ENCODE measurements at regions not wholly inside any gene's neighbourhood (a gene's known extent, or its start where the extent isn't known, plus 50 kb on each side); places are given as distances from the start of the nearest gene placed in this dataset.

DNA sequence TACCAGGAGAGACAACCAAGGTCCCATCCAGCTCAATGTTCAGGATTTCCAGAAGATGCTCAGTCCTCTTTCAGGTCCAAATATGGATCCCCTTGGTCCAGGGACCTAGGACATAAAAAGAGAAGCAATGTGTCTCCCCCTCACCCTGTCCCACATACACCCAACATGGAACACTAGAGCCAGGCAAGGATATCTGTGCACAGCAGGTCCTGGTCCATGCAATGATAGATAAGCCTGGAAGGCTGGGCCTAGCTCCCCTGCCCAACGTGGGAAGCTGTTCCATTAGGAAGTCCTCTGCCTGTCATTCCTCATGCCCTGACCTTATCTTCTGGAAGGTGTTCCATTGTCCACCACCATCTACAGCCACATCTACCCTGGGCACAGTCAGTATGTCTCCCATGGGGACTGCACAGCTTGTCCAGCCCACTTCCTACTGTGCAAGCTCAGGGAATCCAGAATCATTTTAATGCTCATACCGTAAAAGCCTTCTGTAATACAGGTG, 1434.8 kb downstream of the TBC1D22A start:
- ChIA-PET POLR2A (no interaction called here), CTCF (ENCODE audit: low intra/inter-chr PET ratio, low total read pairs) (no interaction called here)
- no peak overlapping the region for H3K27ac ChIP-seq (ENCODE audit: extremely low read length, insufficient read depth, low read length)
- H3K27me3 ChIP-seq (ENCODE audit: control insufficient read depth in 1 of 2, insufficient read depth in 2 of 2, low read length in 2 of 2) = peaks cover 0 to 8% of the 10 kb centered on the region in 2 experiments; a peak in 1 of 5 replicates
- ATAC-seq (no peak), FAIRE-seq (no peak), DNase-seq (ENCODE audit: low spot score) (no peak)
- H4K20me1 ChIP-seq (ENCODE audit: insufficient read depth, low read length) = no peaks in the 10 kb centered on the region
- H3K79me2 ChIP-seq (ENCODE audit: insufficient read depth, low read length) = no peaks in the 10 kb centered on the region
- 0% methylated on average over 2 of the region's 2 CpGs for WGBS (ENCODE audit: low lambda C conversion rate)
- no peak overlapping the region for H3K4me3 ChIP-seq (replicated peaks in 1 of 3; ENCODE audit: insufficient read depth in 1 of 3, low read depth in 2 of 3, low read length in 3 of 3)
- H2AFZ ChIP-seq (ENCODE audit: low read length) = no peak overlapping the region
- H3K4me1 ChIP-seq (ENCODE audit: insufficient read depth, low read length) = no peaks in the 10 kb centered on the region
- H3K9ac ChIP-seq (ENCODE audit: insufficient read depth, low read depth, low read length) = no peak overlapping the region
- no TSS peak for BruUV-seq (replicated peaks)
- H3K9me3 ChIP-seq (ENCODE audit: low read length) = no peaks in the 10 kb centered on the region
- no peak for TF ChIP-seq MAFF (IDR thresholded peaks at IDR 0.05; ENCODE audit: low read depth, low read length)
- TF ChIP-seq, protein P1, sequence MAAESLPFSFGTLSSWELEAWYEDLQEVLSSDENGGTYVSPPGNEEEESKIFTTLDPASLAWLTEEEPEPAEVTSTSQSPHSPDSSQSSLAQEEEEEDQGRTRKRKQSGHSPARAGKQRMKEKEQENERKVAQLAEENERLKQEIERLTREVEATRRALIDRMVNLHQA (CRISPR knock-in tag; IDR thresholded peaks at IDR 0.05) = no peak
- intact Hi-C loops (cut with micrococcal nuclease; ENCODE audit: unreplicated experiment) (no loop called here), in situ Hi-C loops (cut with HindIII; ENCODE audit: extremely low pct_ligation_motif_present, low pct_unique_long_range_greater_than_20kb) (no loop called here)
- H3K4me2 ChIP-seq (ENCODE audit: low read depth, low read length) = no peak overlapping the region
- no peaks in the 10 kb centered on the region for H3K36me3 ChIP-seq (replicated peaks in 1 of 2; ENCODE audit: control insufficient read depth in 1 of 2, insufficient read depth in 2 of 2, low read length in 2 of 2)

DNA sequence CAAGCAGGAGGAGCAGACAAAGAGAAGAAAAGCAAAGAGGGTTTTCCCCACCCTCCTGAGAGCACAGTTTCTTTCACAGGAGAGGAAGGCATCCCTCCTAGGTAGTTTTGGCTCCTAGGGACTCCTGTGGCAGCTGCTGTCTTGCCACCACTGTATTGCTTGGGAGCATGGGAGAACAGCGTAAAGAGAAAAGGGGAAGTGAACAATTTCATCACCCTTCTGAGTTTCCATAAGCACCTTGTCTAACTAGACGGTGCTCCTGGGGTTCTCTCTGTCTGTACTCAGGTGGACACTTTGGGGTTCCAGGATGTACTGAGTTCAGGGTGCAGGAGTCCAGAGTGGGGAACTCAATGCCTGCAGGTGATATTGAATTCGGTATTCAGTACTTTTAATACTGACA, 1430.5 kb downstream of the TBC1D22A start:
- no peaks in the 10 kb centered on the region for H3K4me1 ChIP-seq (ENCODE audit: insufficient read depth, low read length)
- no peak overlapping the region for H3K9ac ChIP-seq (ENCODE audit: insufficient read depth, low read depth, low read length)
- intact Hi-C loops (cut with micrococcal nuclease; ENCODE audit: unreplicated experiment) = no loop called here
- no TSS peak for BruUV-seq (replicated peaks)
- H3K27me3 ChIP-seq (ENCODE audit: control insufficient read depth in 1 of 2, insufficient read depth in 2 of 2, low read length in 2 of 2) = peaks cover 0 to 8% of the 10 kb centered on the region in 2 experiments; a peak in 1 of 5 replicates
- 27% methylated on average over 3 of the region's 3 CpGs for WGBS (ENCODE audit: low lambda C conversion rate)
- H3K36me3 ChIP-seq (replicated peaks in 1 of 2; ENCODE audit: control insufficient read depth in 1 of 2, insufficient read depth in 2 of 2, low read length in 2 of 2) = no peaks in the 10 kb centered on the region
- TF ChIP-seq, protein P2, sequence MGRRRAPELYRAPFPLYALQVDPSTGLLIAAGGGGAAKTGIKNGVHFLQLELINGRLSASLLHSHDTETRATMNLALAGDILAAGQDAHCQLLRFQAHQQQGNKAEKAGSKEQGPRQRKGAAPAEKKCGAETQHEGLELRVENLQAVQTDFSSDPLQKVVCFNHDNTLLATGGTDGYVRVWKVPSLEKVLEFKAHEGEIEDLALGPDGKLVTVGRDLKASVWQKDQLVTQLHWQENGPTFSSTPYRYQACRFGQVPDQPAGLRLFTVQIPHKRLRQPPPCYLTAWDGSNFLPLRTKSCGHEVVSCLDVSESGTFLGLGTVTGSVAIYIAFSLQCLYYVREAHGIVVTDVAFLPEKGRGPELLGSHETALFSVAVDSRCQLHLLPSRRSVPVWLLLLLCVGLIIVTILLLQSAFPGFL (CRISPR knock-in tag; IDR thresholded peaks at IDR 0.05) = no peak
- TF ChIP-seq ZC3H13 (CRISPR knock-in tag; IDR thresholded peaks at IDR 0.05) (no peak), FOSL2 (CRISPR knock-in tag; IDR thresholded peaks at IDR 0.05) (no peak), ZNF720 (CRISPR knock-in tag; IDR thresholded peaks at IDR 0.05) (no peak), ZNF530 (CRISPR knock-in tag; IDR thresholded peaks at IDR 0.05; ENCODE audit: low read depth) (no peak), FLYWCH1 (CRISPR knock-in tag; IDR thresholded peaks at IDR 0.05) (no peak), ZNF546 (CRISPR knock-in tag; conservative IDR thresholded peaks at IDR 0.05) (no peak), EED (CRISPR knock-in tag; IDR thresholded peaks at IDR 0.05) (no peak), TSC22D2 (CRISPR knock-in tag; IDR thresholded peaks at IDR 0.05; ENCODE audit: borderline replicate concordance) (no peak)
- TF ChIP-seq, protein P3, sequence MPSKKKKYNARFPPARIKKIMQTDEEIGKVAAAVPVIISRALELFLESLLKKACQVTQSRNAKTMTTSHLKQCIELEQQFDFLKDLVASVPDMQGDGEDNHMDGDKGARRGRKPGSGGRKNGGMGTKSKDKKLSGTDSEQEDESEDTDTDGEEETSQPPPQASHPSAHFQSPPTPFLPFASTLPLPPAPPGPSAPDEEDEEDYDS (CRISPR knock-in tag; IDR thresholded peaks at IDR 0.05) = no peak
- TF ChIP-seq, protein P4, sequence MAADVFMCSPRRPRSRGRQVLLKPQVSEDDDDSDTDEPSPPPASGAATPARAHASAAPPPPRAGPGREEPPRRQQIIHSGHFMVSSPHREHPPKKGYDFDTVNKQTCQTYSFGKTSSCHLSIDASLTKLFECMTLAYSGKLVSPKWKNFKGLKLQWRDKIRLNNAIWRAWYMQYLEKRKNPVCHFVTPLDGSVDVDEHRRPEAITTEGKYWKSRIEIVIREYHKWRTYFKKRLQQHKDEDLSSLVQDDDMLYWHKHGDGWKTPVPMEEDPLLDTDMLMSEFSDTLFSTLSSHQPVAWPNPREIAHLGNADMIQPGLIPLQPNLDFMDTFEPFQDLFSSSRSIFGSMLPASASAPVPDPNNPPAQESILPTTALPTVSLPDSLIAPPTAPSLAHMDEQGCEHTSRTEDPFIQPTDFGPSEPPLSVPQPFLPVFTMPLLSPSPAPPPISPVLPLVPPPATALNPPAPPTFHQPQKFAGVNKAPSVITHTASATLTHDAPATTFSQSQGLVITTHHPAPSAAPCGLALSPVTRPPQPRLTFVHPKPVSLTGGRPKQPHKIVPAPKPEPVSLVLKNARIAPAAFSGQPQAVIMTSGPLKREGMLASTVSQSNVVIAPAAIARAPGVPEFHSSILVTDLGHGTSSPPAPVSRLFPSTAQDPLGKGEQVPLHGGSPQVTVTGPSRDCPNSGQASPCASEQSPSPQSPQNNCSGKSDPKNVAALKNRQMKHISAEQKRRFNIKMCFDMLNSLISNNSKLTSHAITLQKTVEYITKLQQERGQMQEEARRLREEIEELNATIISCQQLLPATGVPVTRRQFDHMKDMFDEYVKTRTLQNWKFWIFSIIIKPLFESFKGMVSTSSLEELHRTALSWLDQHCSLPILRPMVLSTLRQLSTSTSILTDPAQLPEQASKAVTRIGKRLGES (CRISPR knock-in tag; IDR thresholded peaks at IDR 0.05; ENCODE audit: borderline replicate concordance) = no peak
- H3K4me3 ChIP-seq (replicated peaks in 1 of 3; ENCODE audit: insufficient read depth in 1 of 3, low read depth in 2 of 3, low read length in 3 of 3) = no peak overlapping the region
- H3K27ac ChIP-seq (ENCODE audit: extremely low read length, insufficient read depth, low read length) = no peak overlapping the region
- in situ Hi-C loops (cut with HindIII; ENCODE audit: extremely low pct_ligation_motif_present, low pct_unique_long_range_greater_than_20kb) = no loop called here
- FAIRE-seq = no peak
- ChIA-PET POLR2A (no interaction called here), CTCF (ENCODE audit: low intra/inter-chr PET ratio, low total read pairs) (no interaction called here)
- no peak for ATAC-seq
- H4K20me1 ChIP-seq (ENCODE audit: insufficient read depth, low read length) = no peaks in the 10 kb centered on the region
- no peak for DNase-seq (ENCODE audit: low spot score)
- no peaks in the 10 kb centered on the region for H3K79me2 ChIP-seq (ENCODE audit: insufficient read depth, low read length)
- peaks cover 5% of the 10 kb centered on the region; the same call in 1 of the 2 replicates for H3K9me3 ChIP-seq (ENCODE audit: low read length)
- H3K4me2 ChIP-seq (ENCODE audit: low read depth, low read length) = no peak overlapping the region
- no peak overlapping the region for H2AFZ ChIP-seq (ENCODE audit: low read length)

All from HepG2 (cell line).